Limb (tissue), 2 donors: ENCODE measurements at regions not wholly inside any gene's neighbourhood (a gene's known extent, or its start where the extent isn't known, plus 50 kb on each side); places are given as distances from the start of the nearest gene placed in this dataset.
"Not testable (repeated sequence)": the region's sequence is repeated elsewhere in the genome, so short reads cannot be mapped to it uniquely, and the experiment has no call there.

Experiments used
- DNase-seq, 2 donors: peaks; one replicate each; pipeline ENCODE4 v3.0.0-alpha.2; 2016; ENCODE audit errors: extremely low spot score in 2 of 2

GRCh38 chr6:11452106-11452505, 85.4 kb upstream of the TMEM170B start:
- DNase-seq, result not testable (repeated sequence)

- no peak for DNase-seq
Observed at GRCh38 chr6:11450037-11450436, 87.5 kb upstream of the TMEM170B start.

- no peak for DNase-seq
Observed at GRCh38 chr6:11449408-11449807, 88.1 kb upstream of the TMEM170B start.

- DNase-seq, result no peak
Observed at GRCh38 chr6:11448038-11448437, 89.5 kb upstream of the TMEM170B start.

GRCh38 chr6:11447265-11447664, 90.3 kb upstream of the TMEM170B start:
- no peak for DNase-seq

- no peak for DNase-seq
Observed at GRCh38 chr6:11445146-11445545, 92.4 kb upstream of the TMEM170B start.

- not testable (repeated sequence) for DNase-seq
Observed at GRCh38 chr6:11443125-11443524, 94.4 kb upstream of the TMEM170B start.

GRCh38 chr6:11442495-11442894, 95.1 kb upstream of the TMEM170B start:
- DNase-seq, result no peak

- DNase-seq, result no peak
Observed at GRCh38 chr6:11439876-11440275, 97.7 kb upstream of the TMEM170B start.

GRCh38 chr6:11439017-11439420, 98.5 kb upstream of the TMEM170B start:
- no peak for DNase-seq

- no peak for DNase-seq
Observed at GRCh38 chr6:11437824-11438459, 99.6 kb upstream of the TMEM170B start.

GRCh38 chr6:11436508-11437096, 100.9 kb upstream of the TMEM170B start:
- DNase-seq, result no peak

GRCh38 chr6:11434565-11435326, 102.8 kb upstream of the TMEM170B start:
- no peak for DNase-seq

- no peak for DNase-seq
Observed at GRCh38 chr6:11433860-11434259, 103.7 kb upstream of the TMEM170B start.

- DNase-seq, result no peak
Observed at GRCh38 chr6:11432713-11433450, 104.7 kb upstream of the TMEM170B start.

- DNase-seq, result no peak
Observed at GRCh38 chr6:11432091-11432490, 105.5 kb upstream of the TMEM170B start.

GRCh38 chr6:11431455-11431937, 106.1 kb upstream of the TMEM170B start:
- DNase-seq, result no peak

GRCh38 chr6:11430036-11430435, 107.5 kb upstream of the TMEM170B start:
- DNase-seq, result no peak

- no peak for DNase-seq
Observed at GRCh38 chr6:11429577-11429976, 108.0 kb upstream of the TMEM170B start.

GRCh38 chr6:11428895-11429294, 108.7 kb upstream of the TMEM170B start:
- DNase-seq, result no peak

- DNase-seq, result no peak
Observed at GRCh38 chr6:11428371-11428770, 109.2 kb upstream of the TMEM170B start.

- DNase-seq, result no peak
Observed at GRCh38 chr6:11427723-11428245, 109.8 kb upstream of the TMEM170B start.
